ENCODE measurements at regions not wholly inside any gene's neighbourhood (a gene's known extent, or its start where the extent isn't known, plus 50 kb on each side); places are given as distances from the start of the nearest gene placed in this dataset.

- H4K20me1 ChIP-seq (replicated peaks; ENCODE audit: control insufficient read depth, extremely low read depth, insufficient read depth, low read length) = no peaks in the 10 kb centered on the region
- ChIA-PET POLR2A (no interaction called here), CTCF (no interaction called here)
- H3K9me3 ChIP-seq (replicated peaks; ENCODE audit: control insufficient read depth, insufficient read depth, low read length) = peaks cover 4% of the 10 kb centered on the region
- TF ChIP-seq POLR2AphosphoS5 (IDR thresholded peaks at IDR 0.05; ENCODE audit: insufficient read depth, low read depth, low read length) = no peak
- no peak for TF ChIP-seq CTCF (IDR thresholded peaks at IDR 0.05; ENCODE audit: extremely low read depth in 1 of 2, insufficient read depth in 1 of 2, low read depth in 1 of 2, low read length in 2 of 2)
- no peak for TF ChIP-seq POLR2A (IDR thresholded peaks at IDR 0.05; ENCODE audit: low read depth, low read length)
- no peak for TF ChIP-seq JUN (IDR thresholded peaks at IDR 0.05; ENCODE audit: borderline replicate concordance, insufficient read depth, insufficient read length, low read depth)
- no peak for TF ChIP-seq EZH2 (IDR thresholded peaks at IDR 0.05; ENCODE audit: borderline replicate concordance, low read depth, low read length, severe bottlenecking)
- TF ChIP-seq FOS (IDR thresholded peaks at IDR 0.05; ENCODE audit: borderline replicate concordance, insufficient read depth, low read length) = no peak
- DNase-seq (ENCODE audit: low read depth, low spot score) (no peak), FAIRE-seq (no peak)
- H3K4me1 ChIP-seq (ENCODE audit: control insufficient read depth, extremely low read depth, insufficient read depth, low read length) = no peaks in the 10 kb centered on the region
- H3K27ac ChIP-seq (ENCODE audit: insufficient read depth, low read depth, low read length) = no peak overlapping the region
- H3K9ac ChIP-seq (replicated peaks; ENCODE audit: extremely low read depth, insufficient read depth, low read length) = no peak overlapping the region
- no peaks in the 10 kb centered on the region for H3K36me3 ChIP-seq (ENCODE audit: control insufficient read depth in 2 of 2, extremely low read depth in 1 of 2, insufficient read depth in 2 of 2, low read length in 2 of 2)
- H3K9me1 ChIP-seq (replicated peaks; ENCODE audit: control insufficient read depth, extremely low read depth, insufficient read depth, low read length) = no peaks in the 10 kb centered on the region
- no peak overlapping the region for H3K4me2 ChIP-seq (ENCODE audit: insufficient read depth, low read length)
- H2AFZ ChIP-seq (ENCODE audit: low read depth, low read length) = no peak overlapping the region
- no TSS peak for BruUV-seq (replicated peaks)
- H3K27me3 ChIP-seq (ENCODE audit: control insufficient read depth in 2 of 2, insufficient read depth in 2 of 2, low read length in 2 of 2) = no peaks in the 10 kb centered on the region
- dilution Hi-C loops (cut with MboI; ENCODE audit: extremely low pct_ligation_motif_present, low sequenced_read_pairs) (no loop called here), intact Hi-C loops (cut with micrococcal nuclease) (no loop called here)
- H3K79me2 ChIP-seq (ENCODE audit: control insufficient read depth, insufficient read depth, low read length) = no peaks in the 10 kb centered on the region
- H3K4me3 ChIP-seq (replicated peaks in 1 of 3; ENCODE audit: insufficient read depth in 1 of 3, low read depth in 1 of 3, low read length in 3 of 3) = no peak overlapping the region
Measured at GRCh38 chr5:165885623-165886350, 2380.4 kb downstream of the MAT2B start.

Measured in endothelial cell of umbilical vein (primary cell).